ENCODE measurements at regions not wholly inside any gene's neighbourhood (a gene's known extent, or its start where the extent isn't known, plus 50 kb on each side); places are given as distances from the start of the nearest gene placed in this dataset.

DNA sequence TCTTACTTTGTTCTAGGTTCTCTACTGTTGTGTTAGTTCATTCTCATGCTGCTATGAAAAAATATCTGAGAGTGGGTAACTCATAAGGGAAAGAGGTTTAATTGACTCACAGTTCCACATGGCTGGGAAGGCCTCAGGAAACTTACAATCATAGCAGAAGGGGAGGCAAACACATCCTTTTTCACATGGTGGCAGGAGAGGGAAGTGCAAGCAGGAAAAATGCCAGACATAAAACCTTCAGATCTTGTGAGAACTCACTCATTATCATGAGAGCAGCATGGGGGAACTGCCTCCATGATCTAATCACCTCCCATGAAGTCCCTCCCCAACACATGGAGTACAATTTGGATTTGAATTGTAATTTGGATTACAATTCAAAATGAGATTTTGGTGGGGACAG, 69.6 kb downstream of the MGST1 start:
- TF ChIP-seq, protein P1, sequence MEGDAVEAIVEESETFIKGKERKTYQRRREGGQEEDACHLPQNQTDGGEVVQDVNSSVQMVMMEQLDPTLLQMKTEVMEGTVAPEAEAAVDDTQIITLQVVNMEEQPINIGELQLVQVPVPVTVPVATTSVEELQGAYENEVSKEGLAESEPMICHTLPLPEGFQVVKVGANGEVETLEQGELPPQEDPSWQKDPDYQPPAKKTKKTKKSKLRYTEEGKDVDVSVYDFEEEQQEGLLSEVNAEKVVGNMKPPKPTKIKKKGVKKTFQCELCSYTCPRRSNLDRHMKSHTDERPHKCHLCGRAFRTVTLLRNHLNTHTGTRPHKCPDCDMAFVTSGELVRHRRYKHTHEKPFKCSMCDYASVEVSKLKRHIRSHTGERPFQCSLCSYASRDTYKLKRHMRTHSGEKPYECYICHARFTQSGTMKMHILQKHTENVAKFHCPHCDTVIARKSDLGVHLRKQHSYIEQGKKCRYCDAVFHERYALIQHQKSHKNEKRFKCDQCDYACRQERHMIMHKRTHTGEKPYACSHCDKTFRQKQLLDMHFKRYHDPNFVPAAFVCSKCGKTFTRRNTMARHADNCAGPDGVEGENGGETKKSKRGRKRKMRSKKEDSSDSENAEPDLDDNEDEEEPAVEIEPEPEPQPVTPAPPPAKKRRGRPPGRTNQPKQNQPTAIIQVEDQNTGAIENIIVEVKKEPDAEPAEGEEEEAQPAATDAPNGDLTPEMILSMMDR (IDR thresholded peaks at IDR 0.05) = no peak
- no peak for TF ChIP-seq ZFX (IDR thresholded peaks at IDR 0.05; ENCODE audit: borderline replicate concordance)
